HepG2 (cell line): ENCODE measurements at regions not wholly inside any gene's neighbourhood (a gene's known extent, or its start where the extent isn't known, plus 50 kb on each side); places are given as distances from the start of the nearest gene placed in this dataset.

Experiments
- ARHGAP35 ChIP-seq: sonication (generic); formaldehyde crosslinking; IDR thresholded peaks from 2 replicates; pipeline ENCODE4 v1.9.0; 2022; ENCODE audit warnings: mild to moderate bottlenecking, inconsistent platforms, moderate library complexity, missing genetic modification reagents, borderline replicate concordance
- GTF2F1 ChIP-seq: fragments of 150-350 bp; IDR thresholded peaks from 2 replicates; pipeline ENCODE4 v1.6.1; 2014; ENCODE audit warnings: low read length
- HOXA9 ChIP-seq: sonication (generic); formaldehyde crosslinking; IDR thresholded peaks from 2 replicates; pipeline ENCODE4 v1.8.1; 2022; ENCODE audit warnings: missing genetic modification reagents, mild to moderate bottlenecking, moderate library complexity, borderline replicate concordance
- HOXD1 ChIP-seq: sonication (generic); formaldehyde crosslinking; IDR thresholded peaks from 2 replicates; pipeline ENCODE4 v1.5.0; 2020; ENCODE audit warnings: missing genetic modification reagents
- KAT7 ChIP-seq: IDR thresholded peaks from 2 replicates; pipeline ENCODE4 v1.6.1; 2018; ENCODE audit warnings: borderline replicate concordance, missing compliant biosample characterization
- MAFG ChIP-seq: sonication (generic); formaldehyde crosslinking; IDR thresholded peaks from 2 replicates; pipeline ENCODE4 v1.5.1; 2020; ENCODE audit warnings: mild to moderate bottlenecking, missing genetic modification reagents
- PHB2 ChIP-seq: fragments of 450-650 bp; IDR thresholded peaks from 2 replicates; pipeline ENCODE4 v1.6.1; 2018; ENCODE audit not compliant: partially characterized antibody
- TAF1 ChIP-seq: sonication (generic); formaldehyde crosslinking; IDR thresholded peaks from 2 replicates; pipeline ENCODE4 v1.4.0; 2020; ENCODE audit warnings: missing genetic modification reagents
- ZNF781 ChIP-seq: sonication (generic); formaldehyde crosslinking; IDR thresholded peaks from 2 replicates; pipeline ENCODE4 v1.5.1; 2020; ENCODE audit warnings: borderline replicate concordance, mild to moderate bottlenecking, missing genetic modification reagents; ENCODE audit errors: not compliant biosample characterization
- ZSCAN30 ChIP-seq: sonication (generic); formaldehyde crosslinking; IDR thresholded peaks from 2 replicates; pipeline ENCODE4 v1.5.0; 2020; ENCODE audit warnings: mild to moderate bottlenecking, missing genetic modification reagents
- TF ChIP-seq, protein P1 (sequence below): sonication (generic); formaldehyde crosslinking; IDR thresholded peaks from 2 replicates; pipeline ENCODE4 v1.5.1; 2020; ENCODE audit warnings: mild to moderate bottlenecking, missing genetic modification reagents
- TF ChIP-seq, protein P2 (sequence below): sonication (generic); formaldehyde crosslinking; IDR thresholded peaks from 2 replicates; pipeline ENCODE4 v1.8.0; 2022; ENCODE audit warnings: missing genetic modification reagents, mild to moderate bottlenecking, borderline replicate concordance

DNA sequence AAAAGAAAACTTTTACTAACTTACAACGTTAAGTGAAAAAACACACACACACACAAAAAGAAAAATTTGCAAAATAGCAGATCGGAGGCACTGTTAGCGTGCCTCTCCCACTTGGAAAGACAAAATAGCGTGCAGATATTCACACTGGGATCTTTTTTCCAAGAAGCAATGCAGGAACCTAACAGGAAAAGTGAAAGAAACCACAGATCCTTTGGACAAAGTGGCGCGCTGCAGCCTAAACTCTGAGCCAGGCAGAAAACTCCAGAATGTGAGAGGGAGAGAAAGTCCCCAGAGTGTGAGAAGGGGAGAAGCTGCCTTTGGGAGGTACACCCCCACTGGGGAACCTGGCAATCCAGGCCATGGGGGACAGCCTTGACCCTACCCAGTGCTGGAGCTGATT is 70.7 kb upstream of the SERPINE2 start (continued):
- no peak for TF ChIP-seq KAT7
- TF ChIP-seq ZNF781 (CRISPR knock-in tag), result no peak
- TF ChIP-seq TAF1 (CRISPR knock-in tag), result no peak
- no peak for TF ChIP-seq MAFG (CRISPR knock-in tag)
- no peak for TF ChIP-seq ARHGAP35 (CRISPR knock-in tag)
- no peak for TF ChIP-seq HOXA9 (CRISPR knock-in tag)
- TF ChIP-seq, protein P1, sequence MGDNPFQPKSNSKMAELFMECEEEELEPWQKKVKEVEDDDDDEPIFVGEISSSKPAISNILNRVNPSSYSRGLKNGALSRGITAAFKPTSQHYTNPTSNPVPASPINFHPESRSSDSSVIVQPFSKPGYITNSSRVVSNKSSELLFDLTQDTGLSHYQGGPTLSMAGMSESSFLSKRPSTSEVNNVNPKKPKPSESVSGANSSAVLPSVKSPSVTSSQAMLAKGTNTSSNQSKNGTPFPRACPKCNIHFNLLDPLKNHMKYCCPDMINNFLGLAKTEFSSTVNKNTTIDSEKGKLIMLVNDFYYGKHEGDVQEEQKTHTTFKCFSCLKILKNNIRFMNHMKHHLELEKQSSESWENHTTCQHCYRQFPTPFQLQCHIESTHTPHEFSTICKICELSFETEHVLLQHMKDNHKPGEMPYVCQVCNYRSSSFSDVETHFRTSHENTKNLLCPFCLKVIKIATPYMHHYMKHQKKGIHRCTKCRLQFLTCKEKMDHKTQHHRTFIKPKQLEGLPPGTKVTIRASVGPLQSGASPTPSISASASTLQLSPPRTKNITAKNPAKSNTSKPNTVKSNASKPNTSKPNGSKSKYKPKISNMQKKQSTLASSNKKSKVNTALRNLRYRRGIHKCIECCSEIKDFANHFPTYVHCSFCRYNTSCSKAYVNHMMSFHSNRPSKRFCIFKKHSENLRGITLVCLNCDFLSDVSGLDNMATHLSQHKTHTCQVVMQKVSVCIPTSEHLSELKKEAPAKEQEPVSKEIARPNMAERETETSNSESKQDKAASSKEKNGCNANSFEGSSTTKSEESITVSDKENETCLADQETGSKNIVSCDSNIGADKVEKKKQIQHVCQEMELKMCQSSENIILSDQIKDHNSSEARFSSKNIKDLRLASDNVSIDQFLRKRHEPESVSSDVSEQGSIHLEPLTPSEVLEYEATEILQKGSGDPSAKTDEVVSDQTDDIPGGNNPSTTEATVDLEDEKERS, result no peak
- TF ChIP-seq PHB2, result no peak
- TF ChIP-seq, protein P2, sequence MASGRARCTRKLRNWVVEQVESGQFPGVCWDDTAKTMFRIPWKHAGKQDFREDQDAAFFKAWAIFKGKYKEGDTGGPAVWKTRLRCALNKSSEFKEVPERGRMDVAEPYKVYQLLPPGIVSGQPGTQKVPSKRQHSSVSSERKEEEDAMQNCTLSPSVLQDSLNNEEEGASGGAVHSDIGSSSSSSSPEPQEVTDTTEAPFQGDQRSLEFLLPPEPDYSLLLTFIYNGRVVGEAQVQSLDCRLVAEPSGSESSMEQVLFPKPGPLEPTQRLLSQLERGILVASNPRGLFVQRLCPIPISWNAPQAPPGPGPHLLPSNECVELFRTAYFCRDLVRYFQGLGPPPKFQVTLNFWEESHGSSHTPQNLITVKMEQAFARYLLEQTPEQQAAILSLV (CRISPR knock-in tag), result no peak
- TF ChIP-seq ZSCAN30, result no peak
- no peak for TF ChIP-seq GTF2F1
- TF ChIP-seq HOXD1 (CRISPR knock-in tag), result no peak
